GM12878 (cell line): ENCODE measurements at regions not wholly inside any gene's neighbourhood (a gene's known extent, or its start where the extent isn't known, plus 50 kb on each side); places are given as distances from the start of the nearest gene placed in this dataset.

Experiments
- EP300 ChIP-seq, 2 experiments: fragments of 150-350 bp in 1 of 2; IDR thresholded peaks; 2 replicates each; pipeline ENCODE4 v1.6.1; 2011 to 2012; ENCODE audit warnings: low read depth in 2 of 2, low read length in 2 of 2, borderline replicate concordance in 1 of 2, improper control_type of control experiment in 1 of 2, inconsistent platforms in 1 of 2; ENCODE audit not compliant: control insufficient read depth in 1 of 2
- IKZF1 ChIP-seq: fragments of 450-650 bp; conservative IDR thresholded peaks from 2 replicates; pipeline ENCODE4 v1.6.1; 2017; ENCODE audit warnings: antibody characterized with exemption, mild to moderate bottlenecking
- TF ChIP-seq, protein P1 (sequence below): fragments of 450-650 bp; IDR thresholded peaks from 2 replicates; pipeline ENCODE4 v1.6.1; 2017; ENCODE audit warnings: mild to moderate bottlenecking
- TF ChIP-seq, protein P2 (sequence below): IDR thresholded peaks from 2 replicates; pipeline ENCODE4 v1.6.1; 2011; ENCODE audit warnings: borderline replicate concordance, low read depth, mild to moderate bottlenecking, moderate library complexity, mixed read lengths, low read length; ENCODE audit not compliant: insufficient read depth; ENCODE audit errors: extremely low read length

DNA sequence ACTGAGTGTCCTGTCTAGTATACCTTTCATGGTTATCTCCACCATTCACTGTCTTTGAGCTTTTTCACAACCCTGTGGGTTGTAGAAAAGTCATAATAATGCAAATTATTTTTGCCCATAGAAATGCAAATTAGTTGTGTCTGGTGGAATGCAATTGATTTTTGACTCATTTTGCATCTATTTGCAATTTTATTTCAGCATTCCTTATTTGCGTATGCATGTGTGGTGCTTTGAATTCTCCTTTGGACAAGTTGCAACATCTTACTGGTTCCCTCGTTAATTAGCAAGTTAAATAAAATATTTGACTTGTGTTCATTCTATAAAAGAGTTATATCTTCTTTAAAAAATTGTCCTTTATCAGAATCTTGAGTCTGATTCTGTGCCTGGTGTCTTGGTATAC lies 297.3 kb upstream of the CASK start:
- TF ChIP-seq, protein P1, sequence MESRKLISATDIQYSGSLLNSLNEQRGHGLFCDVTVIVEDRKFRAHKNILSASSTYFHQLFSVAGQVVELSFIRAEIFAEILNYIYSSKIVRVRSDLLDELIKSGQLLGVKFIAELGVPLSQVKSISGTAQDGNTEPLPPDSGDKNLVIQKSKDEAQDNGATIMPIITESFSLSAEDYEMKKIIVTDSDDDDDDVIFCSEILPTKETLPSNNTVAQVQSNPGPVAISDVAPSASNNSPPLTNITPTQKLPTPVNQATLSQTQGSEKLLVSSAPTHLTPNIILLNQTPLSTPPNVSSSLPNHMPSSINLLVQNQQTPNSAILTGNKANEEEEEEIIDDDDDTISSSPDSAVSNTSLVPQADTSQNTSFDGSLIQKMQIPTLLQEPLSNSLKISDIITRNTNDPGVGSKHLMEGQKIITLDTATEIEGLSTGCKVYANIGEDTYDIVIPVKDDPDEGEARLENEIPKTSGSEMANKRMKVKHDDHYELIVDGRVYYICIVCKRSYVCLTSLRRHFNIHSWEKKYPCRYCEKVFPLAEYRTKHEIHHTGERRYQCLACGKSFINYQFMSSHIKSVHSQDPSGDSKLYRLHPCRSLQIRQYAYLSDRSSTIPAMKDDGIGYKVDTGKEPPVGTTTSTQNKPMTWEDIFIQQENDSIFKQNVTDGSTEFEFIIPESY, result no peak
- TF ChIP-seq, protein P2, sequence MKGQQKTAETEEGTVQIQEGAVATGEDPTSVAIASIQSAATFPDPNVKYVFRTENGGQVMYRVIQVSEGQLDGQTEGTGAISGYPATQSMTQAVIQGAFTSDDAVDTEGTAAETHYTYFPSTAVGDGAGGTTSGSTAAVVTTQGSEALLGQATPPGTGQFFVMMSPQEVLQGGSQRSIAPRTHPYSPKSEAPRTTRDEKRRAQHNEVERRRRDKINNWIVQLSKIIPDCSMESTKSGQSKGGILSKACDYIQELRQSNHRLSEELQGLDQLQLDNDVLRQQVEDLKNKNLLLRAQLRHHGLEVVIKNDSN, result no peak
- TF ChIP-seq IKZF1 (no peak), EP300 (IDR thresholded peaks at IDR 0.05; ENCODE audit: borderline replicate concordance in 1 of 2, control insufficient read depth in 1 of 2, low read depth in 2 of 2, low read length in 2 of 2) (no peak)
